ENCODE measurements at regions not wholly inside any gene's neighbourhood (a gene's known extent, or its start where the extent isn't known, plus 50 kb on each side); places are given as distances from the start of the nearest gene placed in this dataset.

- H3K4me1 ChIP-seq: no peaks in the 10 kb centered on the region
- TF ChIP-seq POLR2A (IDR thresholded peaks at IDR 0.05): no peak
- TF ChIP-seq CTCF (IDR thresholded peaks at IDR 0.05 in 4 of 5, conservative IDR thresholded peaks at IDR 0.05 in 1 of 5): no peak
- intact Hi-C loops (cut with DNase I; ENCODE audit: low total_unique reads): no loop called here
- in situ Hi-C loops (cut with MboI; ENCODE audit: low sequenced_read_pairs in 4 of 4): no loop called here
- DNase-seq: no peak
- no peak overlapping the region for H3K27ac ChIP-seq
- no peak overlapping the region for H3K4me3 ChIP-seq
- no peak for ATAC-seq
- no peaks in the 10 kb centered on the region for H3K9me3 ChIP-seq
- no peaks in the 10 kb centered on the region for H3K27me3 ChIP-seq
- no peaks in the 10 kb centered on the region for H3K36me3 ChIP-seq
These were observed 93.1 kb upstream of the TBCA start for GRCh38 chr5:77869116-77869798.

- TF ChIP-seq POLR2A (IDR thresholded peaks at IDR 0.05) (no peak), CTCF (IDR thresholded peaks at IDR 0.05 in 4 of 5, conservative IDR thresholded peaks at IDR 0.05 in 1 of 5) (no peak)
- DNase-seq (no peak), ATAC-seq (no peak)
- Histone ChIP-seq H3K4me3 (no peak overlapping the region), H3K27ac (no peak overlapping the region), H3K4me1 (no peaks in the 10 kb centered on the region), H3K27me3 (no peaks in the 10 kb centered on the region), H3K9me3 (no peaks in the 10 kb centered on the region), H3K36me3 (no peaks in the 10 kb centered on the region)
- in situ Hi-C loops (cut with MboI; ENCODE audit: low sequenced_read_pairs in 4 of 4): no loop called here
- intact Hi-C loops (cut with DNase I; ENCODE audit: low total_unique reads): no loop called here
These were observed 91.8 kb upstream of the TBCA start for GRCh38 chr5:77867914-77868313.

- ATAC-seq (no peak), DNase-seq (no peak)
- Histone ChIP-seq H3K4me3 (no peak overlapping the region), H3K27me3 (no peaks in the 10 kb centered on the region), H3K36me3 (no peaks in the 10 kb centered on the region), H3K9me3 (no peaks in the 10 kb centered on the region), H3K4me1 (no peaks in the 10 kb centered on the region), H3K27ac (no peak overlapping the region)
- in situ Hi-C loops (cut with MboI; ENCODE audit: low sequenced_read_pairs in 4 of 4): no loop called here
- no peak for TF ChIP-seq CTCF (IDR thresholded peaks at IDR 0.05 in 4 of 5, conservative IDR thresholded peaks at IDR 0.05 in 1 of 5)
- no peak for TF ChIP-seq POLR2A (IDR thresholded peaks at IDR 0.05)
- intact Hi-C loops (cut with DNase I; ENCODE audit: low total_unique reads): no loop called here
These were observed 91.1 kb upstream of the TBCA start for GRCh38 chr5:77867194-77867691.

GRCh38 chr5:77866198-77866597, 90.1 kb upstream of the TBCA start:
- in situ Hi-C loops (cut with MboI; ENCODE audit: low sequenced_read_pairs in 4 of 4): no loop called here

More at GRCh38 chr5:77866198-77866597, 90.1 kb upstream of the TBCA start:
- H3K27me3 ChIP-seq: no peaks in the 10 kb centered on the region
- ATAC-seq (no peak), DNase-seq (no peak)
- no peaks in the 10 kb centered on the region for H3K4me1 ChIP-seq
- no peaks in the 10 kb centered on the region for H3K36me3 ChIP-seq
- H3K4me3 ChIP-seq: no peak overlapping the region
- H3K9me3 ChIP-seq: no peaks in the 10 kb centered on the region
- no peak for TF ChIP-seq POLR2A (IDR thresholded peaks at IDR 0.05)
- TF ChIP-seq CTCF (IDR thresholded peaks at IDR 0.05 in 4 of 5, conservative IDR thresholded peaks at IDR 0.05 in 1 of 5): no peak
- no peak overlapping the region for H3K27ac ChIP-seq
- intact Hi-C loops (cut with DNase I; ENCODE audit: low total_unique reads): no loop called here
